MV-4-11 (cell line): ENCODE measurements at regions not wholly inside any gene's neighbourhood (a gene's known extent, or its start where the extent isn't known, plus 50 kb on each side); places are given as distances from the start of the nearest gene placed in this dataset.
"Not testable (repeated sequence)": the region's sequence is repeated elsewhere in the genome, so short reads cannot be mapped to it uniquely, and the experiment has no call there.

Experiments used
- DNase-seq: peaks from one replicate; lab custom pipeline; 2025; lab: John Stamatoyannopoulos, UW

DNA sequence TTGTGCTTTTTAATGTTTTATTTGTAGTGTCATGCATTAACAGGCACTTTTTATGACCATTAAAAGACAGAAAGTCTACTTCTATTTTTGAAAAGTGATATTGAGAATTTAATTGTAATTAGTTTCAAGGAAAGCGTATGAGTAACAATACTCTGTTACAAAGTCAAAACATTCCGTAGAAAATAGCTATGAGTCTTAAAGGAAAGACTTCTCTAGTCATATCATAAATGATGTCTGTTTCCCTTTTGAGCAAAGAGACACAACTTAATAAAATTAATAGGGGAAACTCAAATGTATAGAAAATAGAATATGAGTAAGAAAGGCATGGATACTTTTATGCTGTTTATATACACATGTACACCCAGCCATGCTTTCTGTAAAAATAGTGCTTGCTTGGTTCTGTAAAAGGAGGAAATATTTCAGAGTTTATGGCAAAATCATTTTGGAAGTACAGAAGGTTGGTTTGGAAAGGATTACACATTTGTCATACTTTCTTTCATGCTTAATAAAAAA, 107.8 kb upstream of the AHI1 start:
- DNase-seq = no peak

DNA sequence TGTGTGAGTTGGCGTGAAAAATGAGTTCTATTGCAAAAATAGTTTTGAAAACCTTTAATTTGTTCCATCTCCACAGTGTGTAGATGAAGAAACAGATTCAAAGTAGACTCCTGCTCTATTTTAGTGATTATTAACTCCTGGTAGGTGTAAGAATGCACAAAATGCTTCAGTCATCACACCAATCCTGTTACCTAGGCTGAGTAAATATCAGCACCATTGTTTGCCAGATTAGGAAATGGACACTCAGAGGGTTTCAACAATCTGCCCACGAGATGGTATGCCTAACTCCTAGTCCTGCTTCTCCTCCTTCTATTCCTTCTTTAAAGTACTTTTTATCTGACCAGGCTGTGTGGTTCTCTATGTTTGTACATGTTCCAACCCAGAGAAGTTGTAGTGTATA, 108.9 kb upstream of the AHI1 start:
- DNase-seq = no peak

DNA sequence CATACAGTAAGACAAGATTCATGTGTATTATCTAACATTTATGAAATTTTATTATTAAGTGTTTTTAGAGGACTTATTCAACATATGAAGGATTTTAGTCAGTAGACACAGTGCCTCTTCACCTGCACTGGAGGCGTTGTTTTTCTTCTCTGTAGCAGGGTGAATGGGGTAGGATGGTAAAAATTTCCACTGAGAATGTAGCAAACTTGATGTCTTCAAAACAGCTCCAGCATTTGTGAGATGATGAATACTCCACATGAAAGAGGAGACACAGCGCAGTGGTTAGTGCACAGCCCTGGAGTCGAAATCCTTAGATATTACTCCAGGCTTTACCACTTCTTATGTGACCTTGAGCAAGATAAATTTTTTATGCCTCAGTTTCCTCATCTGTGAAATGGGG, 110.5 kb upstream of the AHI1 start:
- DNase-seq = no peak

DNA sequence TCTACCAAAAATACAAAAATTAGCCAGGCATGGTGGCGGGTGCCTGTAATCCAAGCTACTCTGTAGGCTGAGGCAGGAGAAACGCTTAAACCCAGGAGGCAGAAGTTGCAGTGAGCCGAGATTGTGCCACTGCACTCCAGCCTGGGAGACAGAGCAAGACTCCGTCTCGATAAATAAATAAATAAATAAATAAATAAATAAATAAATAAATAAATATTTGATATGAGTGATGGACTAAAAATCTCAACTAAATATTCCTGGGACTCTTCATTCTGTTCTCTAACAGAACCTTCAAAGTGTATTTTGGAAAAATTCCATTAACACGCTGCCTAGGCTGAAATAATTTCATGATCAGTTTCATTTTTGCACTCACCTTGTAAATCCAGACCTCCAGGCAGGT, 112.7 kb upstream of the AHI1 start:
- not testable (repeated sequence) for DNase-seq

DNA sequence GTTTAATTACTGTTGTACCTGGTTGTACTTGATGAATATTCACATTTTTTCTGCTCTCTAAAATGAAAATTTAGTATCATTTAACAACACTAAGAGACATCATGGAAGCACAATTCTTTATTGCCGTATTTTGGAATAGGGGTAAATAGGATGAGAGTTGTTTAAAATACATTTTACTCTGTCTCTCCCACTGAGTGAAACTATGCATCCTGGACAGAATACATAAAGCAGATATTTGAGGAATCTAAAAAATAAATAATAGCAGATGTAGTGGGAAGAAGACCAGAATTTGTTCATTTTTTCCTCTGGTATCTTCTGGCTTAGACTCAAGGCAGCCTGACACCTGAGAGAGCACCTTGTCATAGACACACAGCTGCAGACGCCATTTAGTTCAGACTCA, 119.1 kb upstream of the AHI1 start:
- no peak for DNase-seq

DNA sequence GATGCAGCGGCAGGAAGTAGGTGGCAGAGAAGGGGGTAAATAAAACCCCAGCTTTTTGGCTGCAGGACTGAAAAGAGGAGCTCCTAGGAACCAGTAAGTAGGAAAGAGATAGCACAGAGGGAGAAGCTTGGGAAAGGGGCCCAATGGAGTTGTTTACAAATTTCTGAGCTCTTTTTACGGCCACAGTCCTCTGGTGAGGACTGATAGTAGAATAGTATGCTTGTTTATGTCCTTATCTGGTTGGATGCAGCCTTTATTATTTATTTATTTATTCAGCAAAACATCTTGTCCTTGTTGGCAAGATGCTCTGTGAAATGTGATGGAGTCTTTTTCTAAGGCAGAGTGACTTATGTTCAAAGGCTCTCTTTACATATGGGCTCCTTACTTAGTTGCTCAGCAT, 119.7 kb upstream of the AHI1 start:
- no peak for DNase-seq

DNA sequence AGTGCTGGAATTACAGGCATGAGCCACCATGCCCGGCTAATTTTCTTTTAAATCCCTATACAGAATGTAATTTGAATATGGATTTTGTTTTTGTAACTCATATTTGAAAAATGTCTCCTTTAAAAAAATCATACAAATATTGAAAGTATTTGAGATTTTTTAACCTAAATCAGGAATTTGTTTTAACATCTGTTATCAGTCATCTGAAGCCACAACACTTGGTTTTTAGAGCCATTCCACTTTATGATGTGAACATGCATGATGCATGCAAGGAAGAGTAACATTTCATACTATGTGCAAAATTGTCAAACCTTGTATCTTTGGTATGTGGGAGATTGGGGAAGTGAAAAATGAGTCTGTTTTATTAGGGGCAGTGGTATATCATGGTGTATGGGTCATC, 124.5 kb upstream of the AHI1 start:
- DNase-seq = no peak

DNA sequence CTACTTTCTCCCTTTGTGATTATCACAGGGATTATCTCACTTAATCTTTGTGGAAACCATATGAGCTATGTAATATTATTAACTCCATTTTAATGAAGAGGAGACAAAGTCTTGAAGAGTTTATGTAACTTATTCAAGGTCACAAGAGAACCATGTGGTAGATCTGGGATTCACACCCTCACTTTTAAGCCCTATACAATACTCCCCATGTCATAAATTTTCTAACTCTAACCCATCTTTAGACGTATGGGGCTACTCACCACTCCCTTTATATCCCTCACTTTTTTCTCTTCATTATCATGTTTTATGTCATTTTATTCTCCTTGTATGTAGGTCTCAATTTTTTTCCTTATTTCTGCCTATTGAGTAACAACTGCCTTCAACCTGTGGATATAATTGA, 126.4 kb upstream of the AHI1 start:
- DNase-seq = no peak

DNA sequence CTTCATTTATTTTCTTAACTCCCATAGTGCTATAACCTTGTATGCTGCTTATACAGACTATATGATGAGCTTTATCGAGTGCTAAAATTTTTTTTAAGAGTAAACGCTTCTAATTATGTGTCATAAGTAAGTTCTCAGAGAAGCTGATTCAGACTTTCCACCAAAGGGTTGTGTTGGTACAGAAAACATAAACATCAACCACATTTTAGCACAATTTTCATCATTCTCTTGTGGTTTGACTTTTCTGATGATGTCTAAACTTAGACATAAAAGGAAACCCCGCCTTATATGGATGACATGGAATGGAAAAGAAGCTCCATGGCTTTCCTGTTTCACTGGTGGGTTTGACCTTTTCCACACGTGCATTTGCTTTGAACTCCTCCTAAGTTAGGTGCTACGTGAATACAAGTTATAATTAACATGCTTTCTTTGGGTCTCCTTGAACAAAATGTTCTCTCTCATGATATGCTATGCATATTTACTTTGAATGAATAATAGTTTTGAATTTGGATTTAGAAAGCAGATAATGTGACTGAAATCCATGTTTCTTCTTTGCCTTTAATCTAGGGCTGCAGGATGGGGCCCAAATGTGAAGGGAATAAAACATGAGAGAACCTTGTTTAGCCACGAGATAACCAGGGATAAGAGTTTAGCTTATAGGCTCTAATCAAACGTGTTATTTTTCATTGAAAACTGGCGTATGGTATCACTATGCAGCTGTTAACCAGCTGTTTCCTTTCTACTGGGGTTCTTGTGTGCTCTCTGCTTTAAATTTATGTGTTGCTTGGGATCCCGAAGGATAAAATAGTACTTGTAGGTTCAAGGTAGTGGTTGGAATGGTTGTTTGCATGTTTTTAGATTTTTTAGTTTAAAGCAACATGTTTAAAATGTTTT, 127.1 kb upstream of the AHI1 start:
- DNase-seq = peak; percentile 25

DNA sequence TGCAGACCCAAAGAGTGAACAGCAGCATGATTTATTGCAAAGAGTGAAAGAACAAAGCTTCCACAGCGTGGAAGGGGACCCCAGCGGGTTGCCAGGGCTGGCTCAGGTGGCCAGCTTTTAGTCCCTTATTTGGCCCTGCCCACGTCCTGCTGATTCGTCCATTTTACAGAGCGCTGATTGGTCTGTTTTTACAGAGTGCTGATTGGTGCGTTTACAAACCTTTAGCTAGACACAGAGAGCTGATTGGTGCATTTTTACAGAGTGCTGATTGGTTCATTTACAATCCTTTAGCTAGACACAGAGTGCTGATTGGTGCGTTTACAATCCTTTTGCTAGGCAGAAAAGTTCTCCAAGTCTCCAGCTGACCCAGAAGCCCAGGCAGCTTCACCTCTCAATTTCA, 128.5 kb upstream of the AHI1 start:
- not testable (repeated sequence) for DNase-seq

- no peak for DNase-seq
Observed at GRCh38 chr6:135627092-135627715, 129.7 kb upstream of the AHI1 start.

DNA sequence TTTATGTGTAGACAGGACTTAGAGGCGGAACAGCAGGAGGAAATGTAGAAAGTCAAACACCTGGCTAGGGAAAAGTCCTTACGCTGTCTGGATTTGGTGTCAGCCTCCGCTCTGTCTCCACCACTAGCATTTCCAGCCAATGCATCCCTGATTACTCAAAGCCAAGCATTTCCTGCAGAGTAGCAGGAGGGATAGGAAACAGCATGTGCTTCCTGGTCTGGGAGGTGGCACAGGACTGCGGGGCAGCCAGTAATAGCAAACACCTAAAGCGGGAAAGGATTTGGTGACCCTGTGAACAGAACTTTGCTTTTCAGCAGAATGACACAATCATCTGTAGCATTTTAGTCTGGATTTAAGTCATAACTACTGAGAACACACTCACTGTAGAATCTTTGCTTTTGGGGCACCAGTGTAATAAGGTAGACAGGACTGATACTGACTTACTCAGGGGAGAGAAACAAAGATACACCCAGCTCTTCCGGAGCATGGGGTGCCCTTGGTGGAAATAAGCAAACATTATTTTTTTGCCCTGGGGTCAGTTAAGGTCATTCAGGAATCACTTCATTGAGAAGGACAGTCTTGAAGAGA, 133.3 kb upstream of the AHI1 start:
- DNase-seq = no peak

GRCh38 chr6:135631821-135632220, 134.3 kb upstream of the AHI1 start:
- DNase-seq = no peak

DNA sequence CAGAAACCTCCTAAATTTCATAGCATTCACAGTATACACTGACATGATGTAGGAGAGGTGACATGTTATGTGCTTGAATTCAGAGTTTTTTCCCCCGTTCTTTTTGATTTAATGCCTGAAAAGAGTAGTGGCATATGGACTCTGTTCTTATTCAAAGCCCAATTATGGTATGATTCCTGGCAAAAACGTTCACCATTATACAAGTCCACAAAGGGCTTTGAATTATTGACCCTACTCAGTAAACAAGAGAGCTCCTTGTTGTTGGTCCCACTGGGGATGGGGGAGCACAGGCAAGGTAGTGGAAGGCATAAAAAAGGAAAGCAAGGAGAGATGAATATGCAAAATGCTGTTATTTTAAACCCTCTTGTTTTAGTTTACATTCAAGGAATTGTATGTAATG, 136.0 kb upstream of the AHI1 start:
- DNase-seq = no peak

DNA sequence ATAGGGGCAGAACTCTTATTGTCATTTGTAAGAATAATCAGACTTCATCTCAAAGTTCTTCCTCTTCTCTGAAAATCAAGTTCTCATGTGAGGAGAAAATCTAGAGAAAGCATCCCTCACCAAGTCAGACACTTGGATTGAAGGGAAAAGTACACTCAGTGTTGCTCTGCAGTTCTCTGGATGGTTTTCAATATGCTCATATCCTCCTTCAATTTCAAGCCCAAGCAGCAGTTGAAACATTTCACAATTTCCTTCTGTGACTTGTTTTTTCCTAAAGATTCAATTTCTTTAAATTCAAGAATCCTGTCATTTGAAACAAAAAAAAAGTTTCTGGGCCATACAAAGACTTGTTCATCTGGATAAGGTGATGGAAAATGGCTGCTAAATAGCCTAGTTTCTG, 140.2 kb upstream of the AHI1 start:
- DNase-seq = no peak

GRCh38 chr6:135638108-135638507, 140.6 kb upstream of the AHI1 start:
- no peak for DNase-seq

- no peak for DNase-seq
Observed at GRCh38 chr6:135640048-135640447, 142.5 kb upstream of the AHI1 start.

DNA sequence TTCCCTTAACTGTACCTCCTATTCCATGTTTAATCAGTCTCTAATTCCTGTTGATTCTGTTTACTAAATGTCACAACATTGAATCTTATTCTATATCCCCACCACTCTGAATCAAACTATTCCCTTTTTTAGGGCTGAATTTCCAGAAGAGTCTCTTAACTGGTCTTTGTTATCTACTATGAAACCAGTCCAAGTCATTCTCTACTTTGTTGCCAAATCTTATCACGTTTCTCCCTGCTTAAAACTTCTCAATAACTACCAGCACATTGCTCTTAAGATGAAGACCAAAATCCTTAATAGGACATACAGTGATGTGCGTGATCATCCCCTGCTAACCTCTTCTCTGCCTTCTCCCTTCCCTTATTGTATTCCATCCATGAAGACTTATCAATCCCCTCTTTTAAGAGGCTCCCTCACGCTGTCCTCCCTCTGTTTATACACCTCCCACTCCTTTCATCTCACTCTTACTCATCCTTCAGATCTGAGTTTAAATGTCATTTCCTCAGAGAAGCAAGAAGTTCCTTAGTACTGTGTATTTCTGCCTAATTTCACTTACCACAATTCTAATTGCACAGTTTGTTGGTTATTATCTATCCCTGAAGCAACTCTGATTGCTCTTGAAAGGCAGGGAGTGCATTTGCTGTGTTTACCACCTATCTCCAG, 143.0 kb upstream of the AHI1 start:
- DNase-seq = no peak

GRCh38 chr6:135642912-135643311, 145.4 kb upstream of the AHI1 start:
- no peak for DNase-seq

- DNase-seq = no peak
Observed at GRCh38 chr6:135644394-135644793, 146.9 kb upstream of the AHI1 start.

GRCh38 chr6:135647521-135647920, 150.0 kb upstream of the AHI1 start:
- no peak for DNase-seq

- DNase-seq = peak; percentile 77
Observed at GRCh38 chr6:135651964-135652755, 154.6 kb upstream of the AHI1 start.
